Cardiac fibroblast (primary cell): ENCODE measurements at regions not wholly inside any gene's neighbourhood (a gene's known extent, or its start where the extent isn't known, plus 50 kb on each side); places are given as distances from the start of the nearest gene placed in this dataset.

Experiments
- DNase-seq, 2 donors: peaks; one replicate each; pipeline versions ENCODE4 v3.0.0 to v3.0.0-alpha.2; 2010; ENCODE audit warnings: low read depth in 2 of 2
- H3K4me3 ChIP-seq, 2 donors: replicated peaks in 1 of 2; 1 replicate in 1 of 2; 2 replicates in 1 of 2; pipeline ENCODE4 v1.5.1; 2011; ENCODE audit warnings: low read depth in 2 of 2, low read length in 2 of 2, mild to moderate bottlenecking in 2 of 2, moderate library complexity in 1 of 2
- TF ChIP-seq, protein P1 (sequence below): IDR thresholded peaks from one replicate; pipeline ENCODE4 v1.5.1; 2011; ENCODE audit warnings: low read depth, mild to moderate bottlenecking, low read length, inconsistent platforms

DNA sequence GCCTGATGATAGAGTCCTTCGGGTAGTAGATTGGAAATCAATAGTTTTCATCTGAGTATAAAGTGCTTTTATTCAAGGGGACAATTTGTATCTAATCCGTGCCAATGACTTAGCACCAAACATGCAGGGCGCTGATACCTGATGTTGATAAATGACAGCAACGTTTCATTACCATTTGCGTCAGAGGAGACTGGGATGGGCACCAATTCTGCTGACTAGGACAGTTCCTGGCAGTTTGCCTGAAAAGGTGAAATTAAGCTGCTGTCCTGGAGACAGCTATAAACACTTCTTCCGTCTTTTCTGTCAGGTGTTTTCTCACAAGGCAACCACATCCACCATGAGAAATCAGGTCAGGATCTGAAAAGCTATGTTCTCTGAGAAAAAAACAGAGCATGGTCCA lies 1136.4 kb downstream of the TYW1 start:
- TF ChIP-seq, protein P1, sequence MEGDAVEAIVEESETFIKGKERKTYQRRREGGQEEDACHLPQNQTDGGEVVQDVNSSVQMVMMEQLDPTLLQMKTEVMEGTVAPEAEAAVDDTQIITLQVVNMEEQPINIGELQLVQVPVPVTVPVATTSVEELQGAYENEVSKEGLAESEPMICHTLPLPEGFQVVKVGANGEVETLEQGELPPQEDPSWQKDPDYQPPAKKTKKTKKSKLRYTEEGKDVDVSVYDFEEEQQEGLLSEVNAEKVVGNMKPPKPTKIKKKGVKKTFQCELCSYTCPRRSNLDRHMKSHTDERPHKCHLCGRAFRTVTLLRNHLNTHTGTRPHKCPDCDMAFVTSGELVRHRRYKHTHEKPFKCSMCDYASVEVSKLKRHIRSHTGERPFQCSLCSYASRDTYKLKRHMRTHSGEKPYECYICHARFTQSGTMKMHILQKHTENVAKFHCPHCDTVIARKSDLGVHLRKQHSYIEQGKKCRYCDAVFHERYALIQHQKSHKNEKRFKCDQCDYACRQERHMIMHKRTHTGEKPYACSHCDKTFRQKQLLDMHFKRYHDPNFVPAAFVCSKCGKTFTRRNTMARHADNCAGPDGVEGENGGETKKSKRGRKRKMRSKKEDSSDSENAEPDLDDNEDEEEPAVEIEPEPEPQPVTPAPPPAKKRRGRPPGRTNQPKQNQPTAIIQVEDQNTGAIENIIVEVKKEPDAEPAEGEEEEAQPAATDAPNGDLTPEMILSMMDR, result no peak

DNA sequence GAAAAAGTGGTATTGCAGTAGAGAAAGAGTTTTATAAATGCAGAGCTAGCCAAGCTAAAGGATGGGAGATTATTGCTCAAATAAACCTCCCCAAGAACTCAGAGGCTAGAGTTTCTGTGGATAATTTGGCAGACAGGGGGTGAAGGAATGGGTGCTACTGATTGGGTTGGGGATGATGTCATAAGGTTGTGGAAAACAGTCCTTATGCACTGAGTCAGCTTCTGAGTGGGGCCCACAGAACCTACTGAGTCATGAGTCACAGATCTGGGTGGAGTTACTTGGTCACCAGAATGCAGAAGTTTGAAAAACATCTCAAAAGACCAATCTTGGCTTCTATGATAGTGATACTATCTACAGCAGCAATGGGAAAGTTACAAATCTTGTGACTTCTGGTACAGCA lies 1146.7 kb downstream of the TYW1 start:
- DNase-seq, result no peak
- no peak overlapping the region for H3K4me3 ChIP-seq
- TF ChIP-seq, protein P1, result no peak

More for the DNA sequence above, 1136.4 kb downstream of the TYW1 start:
- no peak overlapping the region for H3K4me3 ChIP-seq
- no peak for DNase-seq

DNA sequence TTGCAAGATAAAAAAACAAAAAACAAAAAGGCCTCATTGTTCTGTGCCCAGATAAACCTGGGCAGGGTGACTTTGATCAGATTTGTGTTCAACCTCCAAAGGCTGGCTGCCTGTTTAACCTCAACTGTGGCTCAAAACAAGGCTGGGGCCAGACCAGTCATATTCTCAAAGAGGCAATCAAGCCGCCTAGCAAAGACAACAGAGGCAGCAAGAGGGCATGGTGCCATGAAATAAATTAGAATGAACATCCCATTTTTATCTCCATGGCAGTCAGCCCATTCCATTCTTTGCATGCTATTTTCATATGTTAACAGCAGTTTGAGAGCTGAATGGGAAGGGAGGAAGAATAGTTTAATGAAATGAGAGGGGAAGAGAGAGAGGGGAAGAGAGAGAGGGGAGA lies 1150.3 kb downstream of the TYW1 start:
- no peak for DNase-seq
- TF ChIP-seq, protein P1, result no peak
- H3K4me3 ChIP-seq, result no peak overlapping the region

DNA sequence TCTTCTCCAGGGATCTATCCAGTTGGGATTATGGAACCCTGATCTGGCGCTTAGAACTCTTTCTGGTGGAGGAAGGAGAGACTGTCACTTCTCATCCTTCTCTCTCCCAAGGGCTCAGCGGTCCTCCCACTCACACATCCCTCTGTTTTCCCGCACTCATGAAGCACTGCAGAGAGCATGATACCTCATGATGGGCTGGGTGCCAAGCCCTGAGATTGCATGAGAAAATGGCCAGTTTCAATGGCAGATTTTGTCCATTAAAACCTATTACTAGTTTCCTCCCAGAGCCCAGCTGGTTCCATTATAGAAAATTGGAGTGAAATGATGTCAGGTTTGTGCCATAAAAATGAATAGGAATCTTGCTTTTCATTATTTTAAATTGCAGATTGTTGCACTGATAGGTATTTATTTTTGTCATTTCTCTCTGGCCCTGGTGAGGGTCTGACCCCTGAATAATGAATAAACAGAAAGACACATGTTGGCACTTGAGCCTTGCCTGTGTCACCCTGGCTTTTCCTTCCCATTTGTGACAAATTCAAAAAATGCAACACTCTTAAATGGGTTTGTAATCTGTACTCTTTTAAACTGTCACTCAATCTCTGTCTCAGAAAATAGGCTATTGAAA lies 1151.1 kb downstream of the TYW1 start:
- TF ChIP-seq, protein P1, result no peak
- no peak overlapping the region for H3K4me3 ChIP-seq
- DNase-seq, result no peak

DNA sequence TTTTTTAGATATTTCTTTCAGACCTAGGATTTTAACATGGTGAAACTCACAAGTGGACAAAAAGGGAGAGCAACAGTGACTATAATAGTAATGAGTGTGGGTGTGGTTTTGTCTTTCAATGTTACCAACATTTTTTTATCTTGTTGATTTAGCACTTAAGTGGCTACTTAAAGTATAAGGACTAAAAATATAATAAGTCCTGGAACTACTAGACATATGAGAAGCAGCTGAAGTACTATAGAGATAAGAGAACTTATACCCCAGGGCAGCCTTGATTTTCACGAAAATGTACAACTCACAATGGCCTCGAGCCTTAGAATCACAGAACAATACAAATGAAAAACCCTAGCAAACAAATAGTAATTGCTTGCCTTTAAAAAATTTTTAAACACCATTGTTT lies 1151.8 kb downstream of the TYW1 start:
- no peak overlapping the region for H3K4me3 ChIP-seq
- TF ChIP-seq, protein P1, result no peak
- no peak for DNase-seq

DNA sequence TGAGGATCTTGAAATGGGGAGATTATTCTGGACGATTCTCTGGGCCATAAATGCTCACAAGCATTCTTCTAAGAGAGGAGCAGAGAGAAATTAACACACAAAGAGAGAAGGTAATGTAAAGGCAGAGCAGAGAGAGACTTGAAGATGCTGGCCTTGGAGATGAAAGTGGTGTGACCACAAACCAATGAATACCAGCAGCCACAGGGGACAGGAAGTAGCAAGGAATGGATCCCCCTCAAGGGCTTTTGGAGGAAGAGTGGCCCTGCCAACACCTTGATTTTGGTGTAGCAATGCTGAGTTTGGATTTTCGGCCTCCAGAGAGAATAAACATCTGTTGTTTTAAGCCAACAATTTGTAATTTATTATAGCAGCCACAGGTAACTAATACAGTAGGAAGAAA lies 1155.6 kb downstream of the TYW1 start:
- TF ChIP-seq, protein P1, result no peak
- H3K4me3 ChIP-seq, result no peak overlapping the region
- DNase-seq, result no peak

DNA sequence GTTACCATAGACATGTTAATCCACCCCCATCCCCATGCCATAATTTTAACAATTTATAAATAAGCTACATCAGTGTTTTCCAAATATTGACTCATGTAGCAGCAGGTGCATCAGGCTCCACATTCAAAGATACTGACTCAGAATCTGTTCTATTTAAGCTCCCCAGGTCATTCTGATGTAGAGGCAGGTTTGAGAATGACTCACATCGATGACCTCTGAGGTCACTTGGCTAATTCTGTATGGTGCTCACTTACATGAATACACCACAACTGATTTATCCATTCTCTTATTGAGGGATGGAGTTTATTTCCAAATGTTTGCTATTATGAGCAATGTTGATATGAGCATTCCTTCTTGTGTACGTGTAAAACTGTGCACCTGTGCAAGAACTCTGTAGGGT lies 1159.0 kb downstream of the TYW1 start:
- no peak overlapping the region for H3K4me3 ChIP-seq
- TF ChIP-seq, protein P1, result no peak
- DNase-seq, result no peak
